ENCODE measurements at regions not wholly inside any gene's neighbourhood (a gene's known extent, or its start where the extent isn't known, plus 50 kb on each side); places are given as distances from the start of the nearest gene placed in this dataset.

GRCh38 chr1:14362331-14362730 is 236.2 kb upstream of the KAZN start:
- no peak for TF ChIP-seq CTCF (IDR thresholded peaks at IDR 0.05)
- TF ChIP-seq POLR2A (IDR thresholded peaks at IDR 0.05): no peak
